Endothelial cell of umbilical vein (primary cell): ENCODE measurements at regions not wholly inside any gene's neighbourhood (a gene's known extent, or its start where the extent isn't known, plus 50 kb on each side); places are given as distances from the start of the nearest gene placed in this dataset.
A peak's percentile ranks its signal among the peaks of the same experiment; 100 is the strongest.

Experiments
- BruUV-seq: library from RNA; stranded (reverse); fragments of 400-500 nt; replicated peaks from 2 replicates; lab custom pipeline; 2021; lab: Mats Ljungman, UMichigan
- CTCF ChIA-PET: fragments of 300-600, 350-600 bp; sonication (Branson Sonifier 250); formaldehyde crosslinking; loops from one replicate; lab custom pipeline; 2021; ENCODE audit warnings: antibody characterized with exemption, inconsistent platforms; lab: Charles Lee
- POLR2A ChIA-PET: fragments of 300-600, 350-600 bp; sonication (Branson Sonifier 250); formaldehyde crosslinking; loops from one replicate; lab custom pipeline; 2021; ENCODE audit warnings: antibody characterized with exemption, inconsistent platforms; lab: Charles Lee
- DNase-seq: peaks from one replicate; pipeline ENCODE4 v3.0.0-alpha.2; 2011; ENCODE audit warnings: low read depth, low spot score
- FAIRE-seq: peaks from 2 replicates; lab custom pipeline; 2011; peaks lifted over from hg19 to GRCh38; lab: Jason Lieb, UNC
- H2AFZ ChIP-seq: 2 replicates; pipeline ENCODE4 v1.6.0; 2012; ENCODE audit warnings: low read depth, low read length, control low read depth, inconsistent platforms
- H3K27ac ChIP-seq: 2 replicates; pipeline ENCODE4 v1.5.1; 2011; ENCODE audit warnings: low read depth, mild to moderate bottlenecking, control low read depth, low read length, moderate library complexity; ENCODE audit not compliant: insufficient read depth
- H3K27me3 ChIP-seq, 2 experiments: 2 replicates each; pipeline versions ENCODE4 v1.6.0 to v1.6.1; 2011; ENCODE audit warnings: low read length in 2 of 2, mixed read lengths in 1 of 2; ENCODE audit not compliant: control insufficient read depth in 2 of 2, insufficient read depth in 2 of 2
- H3K36me3 ChIP-seq, 2 experiments: 2 replicates in 1 of 2; 3 replicates in 1 of 2; pipeline ENCODE4 v1.5.1; 2011; ENCODE audit warnings: low read length in 2 of 2, mild to moderate bottlenecking in 1 of 2, moderate library complexity in 1 of 2; ENCODE audit not compliant: control insufficient read depth in 2 of 2, insufficient read depth in 2 of 2; ENCODE audit errors: extremely low read depth in 1 of 2
- H3K4me1 ChIP-seq: 3 replicates; pipeline ENCODE4 v1.5.1; 2011; ENCODE audit warnings: mild to moderate bottlenecking, low read length; ENCODE audit not compliant: control insufficient read depth, insufficient read depth; ENCODE audit errors: extremely low read depth
- H3K4me2 ChIP-seq: 2 replicates; pipeline ENCODE4 v1.6.1; 2011; ENCODE audit warnings: low read length, control low read depth, mixed read lengths; ENCODE audit not compliant: insufficient read depth
- H3K4me3 ChIP-seq, 3 experiments: fragments of 200-600 bp in 1 of 3; sonication (generic), shearing (Covaris generic) in 1 of 3; replicated peaks in 1 of 3; 2 replicates each; pipeline ENCODE4 v1.5.1; 2011 to 2016; ENCODE audit warnings: control low read depth in 3 of 3, low read length in 3 of 3, mild to moderate bottlenecking in 2 of 3, inconsistent platforms in 1 of 3, low read depth in 1 of 3, moderate library complexity in 1 of 3; ENCODE audit not compliant: insufficient read depth in 1 of 3
- H3K79me2 ChIP-seq: 2 replicates; pipeline ENCODE4 v1.6.0; 2012; ENCODE audit warnings: low read length, inconsistent platforms; ENCODE audit not compliant: control insufficient read depth, insufficient read depth
- H3K9ac ChIP-seq: replicated peaks from 2 replicates; pipeline ENCODE3; 2011; ENCODE audit warnings: low read length, control low read depth; ENCODE audit not compliant: insufficient read depth; ENCODE audit errors: extremely low read depth
- H3K9me1 ChIP-seq: replicated peaks from 3 replicates; pipeline ENCODE4 v1.6.0; 2011; ENCODE audit warnings: mild to moderate bottlenecking, low read length; ENCODE audit not compliant: control insufficient read depth, insufficient read depth; ENCODE audit errors: extremely low read depth
- H3K9me3 ChIP-seq: replicated peaks from 2 replicates; pipeline ENCODE4 v1.5.1; 2012; ENCODE audit warnings: low read length, inconsistent platforms; ENCODE audit not compliant: control insufficient read depth, insufficient read depth
- H4K20me1 ChIP-seq: replicated peaks from 2 replicates; pipeline ENCODE3; 2011; ENCODE audit warnings: mild to moderate bottlenecking, low read length; ENCODE audit not compliant: control insufficient read depth, insufficient read depth; ENCODE audit errors: extremely low read depth
- GATA2 ChIP-seq: IDR thresholded peaks from 2 replicates; pipeline ENCODE4 v1.7.0; 2011; ENCODE audit warnings: low read depth, mild to moderate bottlenecking, moderate library complexity, mixed read lengths, low read length; ENCODE audit not compliant: insufficient read length, insufficient read depth
- JUN ChIP-seq: IDR thresholded peaks from 2 replicates; pipeline ENCODE4 v1.6.1; 2011; ENCODE audit warnings: borderline replicate concordance, low read depth; ENCODE audit not compliant: insufficient read length, insufficient read depth
- MYC ChIP-seq: IDR thresholded peaks from one replicate; pipeline ENCODE4 v1.6.1; 2011; ENCODE audit warnings: mild to moderate bottlenecking, low read depth, low read length
- POLR2AphosphoS5 ChIP-seq: IDR thresholded peaks from 2 replicates; pipeline ENCODE4 v1.6.1; 2012; ENCODE audit warnings: low read depth, mild to moderate bottlenecking, control low read depth, low read length, moderate library complexity; ENCODE audit not compliant: insufficient read depth
- dilution Hi-C: fragments of 300-500 bp; cut with MboI; formaldehyde crosslinking; loops from one replicate; pipeline ENCODE4 v1.15.0; 2019; ENCODE audit warnings: low sequenced_read_pairs; ENCODE audit not compliant: extremely low pct_ligation_motif_present
- intact Hi-C: fragments of 100-400 bp; cut with micrococcal nuclease; formaldehyde crosslinking; loops from one replicate; pipeline ENCODE4 v1.10.0; 2022
- TF ChIP-seq, protein P1 (sequence below), 2 donors: IDR thresholded peaks; 1 replicate in 1 of 2; 2 replicates in 1 of 2; pipeline ENCODE4 v1.5.1; 2011; ENCODE audit warnings: low read length in 2 of 2, mild to moderate bottlenecking in 2 of 2, moderate library complexity in 2 of 2, control low read depth in 1 of 2, inconsistent platforms in 1 of 2, low read depth in 1 of 2; ENCODE audit not compliant: insufficient read depth in 1 of 2; ENCODE audit errors: extremely low read depth in 1 of 2

- no peak overlapping the region for H3K9ac ChIP-seq
- TF ChIP-seq POLR2AphosphoS5 (peak; percentile 50), JUN (no peak)
- peak overlapping the region in 2 of 3 experiments; percentile 29 to 48 for H3K4me3 ChIP-seq
- H3K27ac ChIP-seq, result no peak overlapping the region
- peak overlapping the region; percentile 79 for H3K4me2 ChIP-seq
- CTCF ChIA-PET, result interaction anchor here (0.8 to 4.8 kb wide), 9 partner anchors 9 to 438 kb away, joined by 3 to 30 read pairs (median 3); no protein-coding TSS in a partner anchor
- H3K9me3 ChIP-seq, result no peaks in the 10 kb centered on the region
- DNase-seq, result no peak
- dilution Hi-C loops, result no loop called here
- no peak for FAIRE-seq
- POLR2A ChIA-PET, result no interaction called here
- H2AFZ ChIP-seq, result no peak overlapping the region
- intact Hi-C loops, result no loop called here
- peaks cover 18% of the 10 kb centered on the region for H3K4me1 ChIP-seq
- H3K36me3 ChIP-seq, result no peaks in the 10 kb centered on the region
- no peaks in the 10 kb centered on the region for H3K27me3 ChIP-seq
- no TSS peak for BruUV-seq
- no peaks in the 10 kb centered on the region for H4K20me1 ChIP-seq
- H3K79me2 ChIP-seq, result no peaks in the 10 kb centered on the region
- H3K9me1 ChIP-seq, result no peaks in the 10 kb centered on the region
These were observed 60.1 kb upstream of the GSE1 start for GRCh38 chr16:85552980-85553435.

- H3K79me2 ChIP-seq, result no peaks in the 10 kb centered on the region
- FAIRE-seq (no peak), DNase-seq (peak; percentile 20)
- BruUV-seq, result no TSS peak
- dilution Hi-C loops, result no loop called here
- no peaks in the 10 kb centered on the region for H3K9me1 ChIP-seq
- no peak for TF ChIP-seq JUN
- TF ChIP-seq GATA2, result no peak
- TF ChIP-seq POLR2AphosphoS5, result no peak
- no peak for TF ChIP-seq MYC
- TF ChIP-seq, protein P1, sequence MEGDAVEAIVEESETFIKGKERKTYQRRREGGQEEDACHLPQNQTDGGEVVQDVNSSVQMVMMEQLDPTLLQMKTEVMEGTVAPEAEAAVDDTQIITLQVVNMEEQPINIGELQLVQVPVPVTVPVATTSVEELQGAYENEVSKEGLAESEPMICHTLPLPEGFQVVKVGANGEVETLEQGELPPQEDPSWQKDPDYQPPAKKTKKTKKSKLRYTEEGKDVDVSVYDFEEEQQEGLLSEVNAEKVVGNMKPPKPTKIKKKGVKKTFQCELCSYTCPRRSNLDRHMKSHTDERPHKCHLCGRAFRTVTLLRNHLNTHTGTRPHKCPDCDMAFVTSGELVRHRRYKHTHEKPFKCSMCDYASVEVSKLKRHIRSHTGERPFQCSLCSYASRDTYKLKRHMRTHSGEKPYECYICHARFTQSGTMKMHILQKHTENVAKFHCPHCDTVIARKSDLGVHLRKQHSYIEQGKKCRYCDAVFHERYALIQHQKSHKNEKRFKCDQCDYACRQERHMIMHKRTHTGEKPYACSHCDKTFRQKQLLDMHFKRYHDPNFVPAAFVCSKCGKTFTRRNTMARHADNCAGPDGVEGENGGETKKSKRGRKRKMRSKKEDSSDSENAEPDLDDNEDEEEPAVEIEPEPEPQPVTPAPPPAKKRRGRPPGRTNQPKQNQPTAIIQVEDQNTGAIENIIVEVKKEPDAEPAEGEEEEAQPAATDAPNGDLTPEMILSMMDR (IDR thresholded peaks at IDR 0.05; ENCODE audit: extremely low read depth in 1 of 2, insufficient read depth in 1 of 2, low read depth in 1 of 2, low read length in 2 of 2), result peak in 1 of 2 donors; percentile 2
- H3K4me1 ChIP-seq, result peaks cover 18% of the 10 kb centered on the region
- no peak overlapping the region for H3K9ac ChIP-seq
- peak overlapping the region; percentile 79 for H3K4me2 ChIP-seq
- peak overlapping the region; percentile 3 for H3K27ac ChIP-seq
- intact Hi-C loops, result loop anchor here (2.0 kb wide), 1 partner anchor 57 kb away; no protein-coding TSS in a partner anchor
- H4K20me1 ChIP-seq, result no peaks in the 10 kb centered on the region
- CTCF ChIA-PET, result interaction anchor here (0.8 to 4.8 kb wide), 9 partner anchors 10 to 439 kb away, joined by 3 to 30 read pairs (median 3); no protein-coding TSS in a partner anchor
- POLR2A ChIA-PET, result no interaction called here
- H3K9me3 ChIP-seq, result no peaks in the 10 kb centered on the region
- H2AFZ ChIP-seq, result peak overlapping the region; percentile 46
- H3K4me3 ChIP-seq, result peak overlapping the region; percentile 29 to 48 (median 39)
- no peaks in the 10 kb centered on the region for H3K27me3 ChIP-seq
- H3K36me3 ChIP-seq, result no peaks in the 10 kb centered on the region
These were observed 59.5 kb upstream of the GSE1 start for GRCh38 chr16:85553436-85554113.
